ENCODE measurements at regions not wholly inside any gene's neighbourhood (a gene's known extent, or its start where the extent isn't known, plus 50 kb on each side); places are given as distances from the start of the nearest gene placed in this dataset.

- DNase-seq = no peak
- Histone ChIP-seq H3K9me3 (ENCODE audit: control insufficient read depth, low read length) (no peaks in the 10 kb centered on the region), H3K4me3 (ENCODE audit: insufficient read depth, low read depth, low read length, poor library complexity, severe bottlenecking) (no peak overlapping the region), H3K27ac (ENCODE audit: insufficient read depth, low read length, poor library complexity, severe bottlenecking) (no peak overlapping the region), H3K27me3 (replicated peaks; ENCODE audit: control insufficient read depth, insufficient read depth, low read length, poor library complexity, severe bottlenecking) (no peaks in the 10 kb centered on the region), H3K4me1 (ENCODE audit: control insufficient read depth, insufficient read depth, low read length, poor library complexity, severe bottlenecking) (no peaks in the 10 kb centered on the region), H3K36me3 (ENCODE audit: control insufficient read depth, insufficient read depth, low read length) (no peaks in the 10 kb centered on the region)
These were observed 167.5 kb upstream of the UBL3 start for GRCh38 chr13:30017880-30018279.

GRCh38 chr13:30016398-30016797, 166.0 kb upstream of the UBL3 start:
- H3K9me3 ChIP-seq (ENCODE audit: control insufficient read depth, low read length) = no peaks in the 10 kb centered on the region
- H3K4me3 ChIP-seq (ENCODE audit: insufficient read depth, low read depth, low read length, poor library complexity, severe bottlenecking) = no peak overlapping the region
- no peaks in the 10 kb centered on the region for H3K27me3 ChIP-seq (replicated peaks; ENCODE audit: control insufficient read depth, insufficient read depth, low read length, poor library complexity, severe bottlenecking)
- no peaks in the 10 kb centered on the region for H3K4me1 ChIP-seq (ENCODE audit: control insufficient read depth, insufficient read depth, low read length, poor library complexity, severe bottlenecking)
- no peaks in the 10 kb centered on the region for H3K36me3 ChIP-seq (ENCODE audit: control insufficient read depth, insufficient read depth, low read length)
- DNase-seq = no peak
- H3K27ac ChIP-seq (ENCODE audit: insufficient read depth, low read length, poor library complexity, severe bottlenecking) = no peak overlapping the region

DNA sequence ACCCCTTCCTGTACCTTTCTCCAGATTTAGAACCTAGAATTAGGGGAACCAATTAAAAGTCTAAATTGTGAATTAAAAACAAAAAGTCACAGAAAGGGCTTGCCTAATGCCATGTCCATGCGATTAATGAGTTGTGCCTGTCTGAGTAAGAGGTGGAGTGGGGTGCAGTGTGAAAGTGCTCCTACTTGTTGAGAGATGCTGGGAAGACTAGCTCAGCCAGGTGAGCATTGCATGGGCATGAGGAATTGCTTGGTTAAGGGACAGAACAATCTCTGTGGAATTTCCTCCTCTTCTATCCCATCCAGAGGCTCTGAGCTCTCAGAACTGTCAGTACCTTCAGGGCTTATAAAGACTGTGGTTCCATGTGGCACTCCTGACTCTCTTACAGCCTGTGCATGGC, 159.0 kb upstream of the UBL3 start:
- H3K36me3 ChIP-seq (ENCODE audit: control insufficient read depth, insufficient read depth, low read length) = no peaks in the 10 kb centered on the region
- no peak overlapping the region for H3K4me3 ChIP-seq (ENCODE audit: insufficient read depth, low read depth, low read length, poor library complexity, severe bottlenecking)

GRCh38 chr13:30006246-30006645, 155.8 kb upstream of the UBL3 start:
- H3K27ac ChIP-seq (ENCODE audit: insufficient read depth, low read length, poor library complexity, severe bottlenecking) = no peak overlapping the region
- DNase-seq = no peak
- H3K9me3 ChIP-seq (ENCODE audit: control insufficient read depth, low read length) = no peaks in the 10 kb centered on the region
- H3K27me3 ChIP-seq (replicated peaks; ENCODE audit: control insufficient read depth, insufficient read depth, low read length, poor library complexity, severe bottlenecking) = no peaks in the 10 kb centered on the region
- no peak overlapping the region for H3K4me3 ChIP-seq (ENCODE audit: insufficient read depth, low read depth, low read length, poor library complexity, severe bottlenecking)
- no peaks in the 10 kb centered on the region for H3K4me1 ChIP-seq (ENCODE audit: control insufficient read depth, insufficient read depth, low read length, poor library complexity, severe bottlenecking)
- no peaks in the 10 kb centered on the region for H3K36me3 ChIP-seq (ENCODE audit: control insufficient read depth, insufficient read depth, low read length)

More for the DNA sequence above, 159.0 kb upstream of the UBL3 start:
- Histone ChIP-seq H3K9me3 (ENCODE audit: control insufficient read depth, low read length) (no peaks in the 10 kb centered on the region), H3K27me3 (replicated peaks; ENCODE audit: control insufficient read depth, insufficient read depth, low read length, poor library complexity, severe bottlenecking) (no peaks in the 10 kb centered on the region), H3K27ac (ENCODE audit: insufficient read depth, low read length, poor library complexity, severe bottlenecking) (no peak overlapping the region), H3K4me1 (ENCODE audit: control insufficient read depth, insufficient read depth, low read length, poor library complexity, severe bottlenecking) (no peaks in the 10 kb centered on the region)
- DNase-seq = no peak

DNA sequence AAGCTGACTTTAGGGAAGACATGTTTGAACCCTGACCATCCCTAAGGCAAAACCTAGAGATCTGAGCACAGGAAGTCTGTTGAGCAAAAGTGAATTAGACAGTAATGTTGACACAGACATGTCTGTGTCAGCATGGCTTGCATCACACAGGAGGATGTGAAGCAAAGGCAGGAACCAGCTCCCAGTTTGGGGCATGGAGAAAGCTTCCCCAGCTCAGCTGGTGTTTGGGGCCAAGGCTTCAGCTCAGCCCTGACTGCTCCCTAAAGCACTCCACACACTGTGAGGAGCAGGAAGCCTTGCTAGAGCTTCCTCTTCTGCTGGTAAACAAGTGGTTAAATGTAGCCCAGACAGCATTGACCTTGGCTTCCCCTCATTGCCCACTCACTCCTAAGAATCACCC, 153.8 kb upstream of the UBL3 start:
- H3K36me3 ChIP-seq (ENCODE audit: control insufficient read depth, insufficient read depth, low read length) = no peaks in the 10 kb centered on the region
- DNase-seq = no peak
- no peaks in the 10 kb centered on the region for H3K9me3 ChIP-seq (ENCODE audit: control insufficient read depth, low read length)
- H3K27me3 ChIP-seq (replicated peaks; ENCODE audit: control insufficient read depth, insufficient read depth, low read length, poor library complexity, severe bottlenecking) = no peaks in the 10 kb centered on the region
- no peak overlapping the region for H3K27ac ChIP-seq (ENCODE audit: insufficient read depth, low read length, poor library complexity, severe bottlenecking)
- no peaks in the 10 kb centered on the region for H3K4me1 ChIP-seq (ENCODE audit: control insufficient read depth, insufficient read depth, low read length, poor library complexity, severe bottlenecking)
- no peak overlapping the region for H3K4me3 ChIP-seq (ENCODE audit: insufficient read depth, low read depth, low read length, poor library complexity, severe bottlenecking)

DNA sequence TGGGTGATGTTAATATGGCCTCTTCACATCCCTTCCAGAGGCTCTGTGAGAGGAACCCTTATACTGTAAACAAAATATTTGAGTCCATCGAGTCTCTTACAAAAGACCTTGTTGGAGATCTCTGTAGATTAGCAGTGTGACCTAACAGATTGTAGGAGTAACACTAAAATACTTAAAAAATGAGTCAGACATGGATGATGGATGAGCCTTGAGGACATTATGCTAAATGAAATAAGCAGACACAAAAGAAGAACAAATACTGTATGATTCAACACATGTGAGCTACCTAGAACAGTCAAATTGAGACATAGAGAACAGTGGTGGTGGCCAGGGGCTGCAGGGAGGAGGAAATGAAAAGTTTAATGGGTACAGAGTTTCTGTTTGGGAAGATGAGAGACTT, 152.2 kb upstream of the UBL3 start:
- no peak overlapping the region for H3K27ac ChIP-seq (ENCODE audit: insufficient read depth, low read length, poor library complexity, severe bottlenecking)
- H3K4me1 ChIP-seq (ENCODE audit: control insufficient read depth, insufficient read depth, low read length, poor library complexity, severe bottlenecking) = no peaks in the 10 kb centered on the region
- H3K9me3 ChIP-seq (ENCODE audit: control insufficient read depth, low read length) = no peaks in the 10 kb centered on the region
- H3K27me3 ChIP-seq (replicated peaks; ENCODE audit: control insufficient read depth, insufficient read depth, low read length, poor library complexity, severe bottlenecking) = no peaks in the 10 kb centered on the region
- no peak for DNase-seq
- H3K4me3 ChIP-seq (ENCODE audit: insufficient read depth, low read depth, low read length, poor library complexity, severe bottlenecking) = no peak overlapping the region
- no peaks in the 10 kb centered on the region for H3K36me3 ChIP-seq (ENCODE audit: control insufficient read depth, insufficient read depth, low read length)

GRCh38 chr13:30000370-30000765, 150.0 kb upstream of the UBL3 start:
- Histone ChIP-seq H3K36me3 (ENCODE audit: control insufficient read depth, insufficient read depth, low read length) (no peaks in the 10 kb centered on the region), H3K27ac (ENCODE audit: insufficient read depth, low read length, poor library complexity, severe bottlenecking) (no peak overlapping the region), H3K4me1 (ENCODE audit: control insufficient read depth, insufficient read depth, low read length, poor library complexity, severe bottlenecking) (no peaks in the 10 kb centered on the region), H3K4me3 (ENCODE audit: insufficient read depth, low read depth, low read length, poor library complexity, severe bottlenecking) (no peak overlapping the region), H3K27me3 (replicated peaks; ENCODE audit: control insufficient read depth, insufficient read depth, low read length, poor library complexity, severe bottlenecking) (no peaks in the 10 kb centered on the region), H3K9me3 (ENCODE audit: control insufficient read depth, low read length) (no peaks in the 10 kb centered on the region)
- no peak for DNase-seq

DNA sequence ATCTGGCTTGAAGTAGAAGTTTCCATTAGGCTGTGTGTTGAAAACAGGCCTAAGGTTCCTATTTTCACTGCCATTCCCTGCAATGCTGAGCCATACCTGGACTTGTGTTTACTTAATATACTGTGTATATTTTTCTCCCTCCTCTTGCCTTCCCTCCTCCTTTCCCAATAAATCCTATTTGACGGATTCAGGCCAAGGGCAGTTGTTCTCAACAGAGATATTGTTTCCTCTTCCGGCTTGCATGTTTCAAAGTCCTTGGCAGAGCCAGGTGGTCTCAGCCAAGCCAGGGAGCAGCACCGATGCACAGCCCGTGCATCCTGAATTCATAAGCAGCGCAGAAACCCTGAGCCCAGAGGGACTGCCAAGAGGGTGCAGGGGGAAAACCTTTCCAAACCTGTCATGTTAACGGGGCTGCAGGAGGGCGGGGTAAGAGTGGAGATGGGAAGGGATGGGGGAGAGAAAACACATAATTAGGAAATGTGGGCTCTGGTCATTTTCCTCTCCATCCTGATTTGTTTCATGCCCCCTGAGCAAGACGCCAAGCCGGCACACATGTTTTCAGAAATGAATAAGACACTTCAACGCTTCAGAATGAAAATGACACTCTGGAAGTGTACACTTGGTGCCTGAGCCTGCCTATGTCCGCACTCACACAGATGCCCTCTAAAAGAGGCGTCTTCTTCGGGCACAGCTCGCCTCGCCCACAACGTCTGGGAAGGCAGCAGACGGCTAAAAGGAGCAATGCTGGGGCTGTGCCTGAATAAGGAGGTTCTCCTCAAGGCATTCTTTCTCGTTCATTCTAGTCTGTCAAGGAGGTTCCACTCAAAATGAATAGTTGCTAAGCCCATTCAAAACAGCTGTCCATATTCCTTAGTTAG, 149.3 kb upstream of the UBL3 start:
- Histone ChIP-seq H3K36me3 (ENCODE audit: control insufficient read depth, insufficient read depth, low read length) (no peaks in the 10 kb centered on the region), H3K4me1 (ENCODE audit: control insufficient read depth, insufficient read depth, low read length, poor library complexity, severe bottlenecking) (no peaks in the 10 kb centered on the region), H3K9me3 (ENCODE audit: control insufficient read depth, low read length) (no peaks in the 10 kb centered on the region), H3K27me3 (replicated peaks; ENCODE audit: control insufficient read depth, insufficient read depth, low read length, poor library complexity, severe bottlenecking) (no peaks in the 10 kb centered on the region), H3K27ac (ENCODE audit: insufficient read depth, low read length, poor library complexity, severe bottlenecking) (no peak overlapping the region), H3K4me3 (ENCODE audit: insufficient read depth, low read depth, low read length, poor library complexity, severe bottlenecking) (no peak overlapping the region)
- no peak for DNase-seq

GRCh38 chr13:29996316-29996715, 145.9 kb upstream of the UBL3 start:
- Histone ChIP-seq H3K4me3 (ENCODE audit: insufficient read depth, low read depth, low read length, poor library complexity, severe bottlenecking) (no peak overlapping the region), H3K27ac (ENCODE audit: insufficient read depth, low read length, poor library complexity, severe bottlenecking) (no peak overlapping the region), H3K27me3 (replicated peaks; ENCODE audit: control insufficient read depth, insufficient read depth, low read length, poor library complexity, severe bottlenecking) (no peaks in the 10 kb centered on the region), H3K4me1 (ENCODE audit: control insufficient read depth, insufficient read depth, low read length, poor library complexity, severe bottlenecking) (no peaks in the 10 kb centered on the region), H3K9me3 (ENCODE audit: control insufficient read depth, low read length) (no peaks in the 10 kb centered on the region), H3K36me3 (ENCODE audit: control insufficient read depth, insufficient read depth, low read length) (no peaks in the 10 kb centered on the region)
- no peak for DNase-seq

GRCh38 chr13:29994911-29995595, 144.6 kb upstream of the UBL3 start:
- no peaks in the 10 kb centered on the region for H3K27me3 ChIP-seq (replicated peaks; ENCODE audit: control insufficient read depth, insufficient read depth, low read length, poor library complexity, severe bottlenecking)
- no peak overlapping the region for H3K4me3 ChIP-seq (ENCODE audit: insufficient read depth, low read depth, low read length, poor library complexity, severe bottlenecking)
- no peaks in the 10 kb centered on the region for H3K9me3 ChIP-seq (ENCODE audit: control insufficient read depth, low read length)
- no peak for DNase-seq
- no peaks in the 10 kb centered on the region for H3K36me3 ChIP-seq (ENCODE audit: control insufficient read depth, insufficient read depth, low read length)
- no peak overlapping the region for H3K27ac ChIP-seq (ENCODE audit: insufficient read depth, low read length, poor library complexity, severe bottlenecking)
- H3K4me1 ChIP-seq (ENCODE audit: control insufficient read depth, insufficient read depth, low read length, poor library complexity, severe bottlenecking) = no peaks in the 10 kb centered on the region
